GM12878 (cell line): ENCODE measurements at regions not wholly inside any gene's neighbourhood (a gene's known extent, or its start where the extent isn't known, plus 50 kb on each side); places are given as distances from the start of the nearest gene placed in this dataset.

Experiments used
- EZH2 ChIP-seq: IDR thresholded peaks from 2 replicates; pipeline ENCODE4 v1.6.1; 2012; ENCODE audit warnings: low read depth, mild to moderate bottlenecking, control low read depth, inconsistent platforms, low read length, borderline replicate concordance; ENCODE audit not compliant: control insufficient read depth
- NR2C2 ChIP-seq: IDR thresholded peaks from 2 replicates; pipeline ENCODE4 v1.6.1; 2011; ENCODE audit warnings: borderline replicate concordance, low read depth; ENCODE audit not compliant: control insufficient read depth, insufficient read length
- NRF1 ChIP-seq: conservative IDR thresholded peaks from 2 replicates; pipeline ENCODE4 v1.6.1; 2011; ENCODE audit warnings: mild to moderate bottlenecking, low read depth, low read length, improper control_type of control experiment
- POLR2A ChIP-seq: IDR thresholded peaks from 2 replicates; pipeline ENCODE4 v1.6.1; 2011; ENCODE audit warnings: low read depth, mild to moderate bottlenecking, low read length
- POLR2AphosphoS2 ChIP-seq: IDR thresholded peaks from 2 replicates; pipeline ENCODE4 v1.6.1; 2011; ENCODE audit warnings: low read depth, mild to moderate bottlenecking, low read length, improper control_type of control experiment, moderate library complexity
- RFX5 ChIP-seq: IDR thresholded peaks from 2 replicates; pipeline ENCODE4 v1.6.1; 2011; ENCODE audit warnings: low read depth, low read length, improper control_type of control experiment
- SMAD1 ChIP-seq: fragments of 450-650 bp; IDR thresholded peaks from 2 replicates; pipeline ENCODE4 v1.6.1; 2018; ENCODE audit warnings: mild to moderate bottlenecking, low read depth; ENCODE audit not compliant: partially characterized antibody
- YY1 ChIP-seq: IDR thresholded peaks from 2 replicates; pipeline ENCODE4 v1.6.1; 2011; ENCODE audit warnings: low read depth, mild to moderate bottlenecking, low read length

- TF ChIP-seq POLR2A (no peak), POLR2AphosphoS2 (no peak), RFX5 (no peak), EZH2 (no peak), NR2C2 (no peak), YY1 (no peak), SMAD1 (no peak), NRF1 (no peak)
Measured at GRCh38 chr11:92410526-92410925, 185.9 kb downstream of the FAT3 start.
